ENCODE measurements at regions not wholly inside any gene's neighbourhood (a gene's known extent, or its start where the extent isn't known, plus 50 kb on each side); places are given as distances from the start of the nearest gene placed in this dataset.
"Not testable (repeated sequence)": the region's sequence is repeated elsewhere in the genome, so short reads cannot be mapped to it uniquely, and the experiment has no call there.

- no peak for DNase-seq
- Histone ChIP-seq H3K27ac (ENCODE audit: low read depth in 1 of 2, low read length in 2 of 2) (no peak overlapping the region), H3K9me3 (ENCODE audit: control insufficient read depth, low read length) (no peaks in the 10 kb centered on the region), H3K4me3 (ENCODE audit: low read length in 2 of 2) (no peak overlapping the region), H3K36me3 (ENCODE audit: control insufficient read depth in 1 of 2, insufficient read depth in 2 of 2, low read length in 1 of 2) (no peaks in the 10 kb centered on the region), H3K27me3 (ENCODE audit: control insufficient read depth in 1 of 2, insufficient read depth in 2 of 2, low read length in 1 of 2) (no peaks in the 10 kb centered on the region), H3K4me1 (ENCODE audit: control insufficient read depth in 1 of 2, insufficient read depth in 2 of 2, low read length in 2 of 2) (no peaks in the 10 kb centered on the region)
- no peak for ATAC-seq (ENCODE audit: low FRiP score)
- intact Hi-C loops (cut with DNase I), result no loop called here
- 77 to 85% methylated on average over 3 of the region's 3 CpGs for WGBS, 2 donors
Observed at GRCh38 chr18:42508683-42509296, 553.8 kb downstream of the PIK3C3 start.

GRCh38 chr18:42509750-42510415 is 554.8 kb downstream of the PIK3C3 start:
- H3K36me3 ChIP-seq (ENCODE audit: control insufficient read depth in 1 of 2, insufficient read depth in 2 of 2, low read length in 1 of 2), result no peaks in the 10 kb centered on the region

GRCh38 chr18:42510540-42510939 is 555.5 kb downstream of the PIK3C3 start:
- no peak for ATAC-seq (ENCODE audit: low FRiP score)
- no peaks in the 10 kb centered on the region for H3K9me3 ChIP-seq (ENCODE audit: control insufficient read depth, low read length)
- intact Hi-C loops (cut with DNase I), result no loop called here
- no peaks in the 10 kb centered on the region for H3K4me1 ChIP-seq (ENCODE audit: control insufficient read depth in 1 of 2, insufficient read depth in 2 of 2, low read length in 2 of 2)
- H3K4me3 ChIP-seq (ENCODE audit: low read length in 2 of 2), result no peak overlapping the region
- no peaks in the 10 kb centered on the region for H3K36me3 ChIP-seq (ENCODE audit: control insufficient read depth in 1 of 2, insufficient read depth in 2 of 2, low read length in 1 of 2)
- no peak overlapping the region for H3K27ac ChIP-seq (ENCODE audit: low read depth in 1 of 2, low read length in 2 of 2)
- no peak for DNase-seq
- no peaks in the 10 kb centered on the region for H3K27me3 ChIP-seq (ENCODE audit: control insufficient read depth in 1 of 2, insufficient read depth in 2 of 2, low read length in 1 of 2)

More at GRCh38 chr18:42509750-42510415, 554.8 kb downstream of the PIK3C3 start:
- ATAC-seq (ENCODE audit: low FRiP score), result no peak
- H3K9me3 ChIP-seq (ENCODE audit: control insufficient read depth, low read length), result no peaks in the 10 kb centered on the region
- no peaks in the 10 kb centered on the region for H3K4me1 ChIP-seq (ENCODE audit: control insufficient read depth in 1 of 2, insufficient read depth in 2 of 2, low read length in 2 of 2)
- 62 to 73% methylated on average over 1 of the region's 1 CpG for WGBS, 2 donors
- H3K4me3 ChIP-seq (ENCODE audit: low read length in 2 of 2), result no peak overlapping the region
- DNase-seq, result no peak
- no peaks in the 10 kb centered on the region for H3K27me3 ChIP-seq (ENCODE audit: control insufficient read depth in 1 of 2, insufficient read depth in 2 of 2, low read length in 1 of 2)
- intact Hi-C loops (cut with DNase I), result no loop called here
- H3K27ac ChIP-seq (ENCODE audit: low read depth in 1 of 2, low read length in 2 of 2), result no peak overlapping the region

GRCh38 chr18:42513441-42513840 is 558.4 kb downstream of the PIK3C3 start:
- 18 to 41% methylated on average over 1 of the region's 1 CpG for WGBS, 2 donors
- H3K9me3 ChIP-seq (ENCODE audit: control insufficient read depth, low read length), result no peaks in the 10 kb centered on the region
- ATAC-seq (ENCODE audit: low FRiP score) (no peak), DNase-seq (no peak)
- no peak overlapping the region for H3K27ac ChIP-seq (ENCODE audit: low read depth in 1 of 2, low read length in 2 of 2)
- no peak overlapping the region for H3K4me3 ChIP-seq (ENCODE audit: low read length in 2 of 2)
- no peaks in the 10 kb centered on the region for H3K4me1 ChIP-seq (ENCODE audit: control insufficient read depth in 1 of 2, insufficient read depth in 2 of 2, low read length in 2 of 2)
- H3K27me3 ChIP-seq (ENCODE audit: control insufficient read depth in 1 of 2, insufficient read depth in 2 of 2, low read length in 1 of 2), result no peaks in the 10 kb centered on the region
- H3K36me3 ChIP-seq (ENCODE audit: control insufficient read depth in 1 of 2, insufficient read depth in 2 of 2, low read length in 1 of 2), result no peaks in the 10 kb centered on the region
- intact Hi-C loops (cut with DNase I), result no loop called here

- no peaks in the 10 kb centered on the region for H3K36me3 ChIP-seq (ENCODE audit: control insufficient read depth in 1 of 2, insufficient read depth in 2 of 2, low read length in 1 of 2)
- H3K4me3 ChIP-seq (ENCODE audit: low read length in 2 of 2), result no peak overlapping the region
- intact Hi-C loops (cut with DNase I), result no loop called here
Observed at GRCh38 chr18:42514512-42514911, 559.5 kb downstream of the PIK3C3 start.

GRCh38 chr18:42517896-42518295 is 562.9 kb downstream of the PIK3C3 start:
- ATAC-seq (ENCODE audit: low FRiP score) (no peak), DNase-seq (no peak)
- H3K36me3 ChIP-seq (ENCODE audit: control insufficient read depth in 1 of 2, insufficient read depth in 2 of 2, low read length in 1 of 2), result no peaks in the 10 kb centered on the region
- no peak overlapping the region for H3K27ac ChIP-seq (ENCODE audit: low read depth in 1 of 2, low read length in 2 of 2)
- no peaks in the 10 kb centered on the region for H3K4me1 ChIP-seq (ENCODE audit: control insufficient read depth in 1 of 2, insufficient read depth in 2 of 2, low read length in 2 of 2)
- H3K9me3 ChIP-seq (ENCODE audit: control insufficient read depth, low read length), result no peaks in the 10 kb centered on the region
- no peaks in the 10 kb centered on the region for H3K27me3 ChIP-seq (ENCODE audit: control insufficient read depth in 1 of 2, insufficient read depth in 2 of 2, low read length in 1 of 2)
- intact Hi-C loops (cut with DNase I), result no loop called here
- no peak overlapping the region for H3K4me3 ChIP-seq (ENCODE audit: low read length in 2 of 2)

More at GRCh38 chr18:42514512-42514911, 559.5 kb downstream of the PIK3C3 start:
- DNase-seq (no peak), ATAC-seq (ENCODE audit: low FRiP score) (no peak)
- H3K9me3 ChIP-seq (ENCODE audit: control insufficient read depth, low read length), result no peaks in the 10 kb centered on the region
- H3K4me1 ChIP-seq (ENCODE audit: control insufficient read depth in 1 of 2, insufficient read depth in 2 of 2, low read length in 2 of 2), result no peaks in the 10 kb centered on the region
- WGBS, 2 donors, result 44 to 61% methylated on average over 3 of the region's 3 CpGs
- no peaks in the 10 kb centered on the region for H3K27me3 ChIP-seq (ENCODE audit: control insufficient read depth in 1 of 2, insufficient read depth in 2 of 2, low read length in 1 of 2)
- H3K27ac ChIP-seq (ENCODE audit: low read depth in 1 of 2, low read length in 2 of 2), result no peak overlapping the region

GRCh38 chr18:42518331-42518730 is 563.3 kb downstream of the PIK3C3 start:
- intact Hi-C loops (cut with DNase I); H3K36me3 ChIP-seq (ENCODE audit: control insufficient read depth in 1 of 2, insufficient read depth in 2 of 2, low read length in 1 of 2); H3K4me1 ChIP-seq (ENCODE audit: control insufficient read depth in 1 of 2, insufficient read depth in 2 of 2, low read length in 2 of 2); H3K9me3 ChIP-seq (ENCODE audit: control insufficient read depth, low read length); H3K27me3 ChIP-seq (ENCODE audit: control insufficient read depth in 1 of 2, insufficient read depth in 2 of 2, low read length in 1 of 2); H3K4me3 ChIP-seq (ENCODE audit: low read length in 2 of 2); DNase-seq; ATAC-seq (ENCODE audit: low FRiP score); H3K27ac ChIP-seq (ENCODE audit: low read depth in 1 of 2, low read length in 2 of 2): not testable (repeated sequence)
- WGBS, 2 donors, result 47 to 67% methylated on average over 2 of the region's 2 CpGs

GRCh38 chr18:42520138-42520537 is 565.1 kb downstream of the PIK3C3 start:
- no peaks in the 10 kb centered on the region for H3K4me1 ChIP-seq (ENCODE audit: control insufficient read depth in 1 of 2, insufficient read depth in 2 of 2, low read length in 2 of 2)
- WGBS, 2 donors, result 60 to 67% methylated on average over 2 of the region's 2 CpGs
- no peak overlapping the region for H3K27ac ChIP-seq (ENCODE audit: low read depth in 1 of 2, low read length in 2 of 2)
- no peaks in the 10 kb centered on the region for H3K27me3 ChIP-seq (ENCODE audit: control insufficient read depth in 1 of 2, insufficient read depth in 2 of 2, low read length in 1 of 2)
- intact Hi-C loops (cut with DNase I), result no loop called here
- no peaks in the 10 kb centered on the region for H3K36me3 ChIP-seq (ENCODE audit: control insufficient read depth in 1 of 2, insufficient read depth in 2 of 2, low read length in 1 of 2)
- DNase-seq, result no peak
- peaks cover 1% of the 10 kb centered on the region for H3K9me3 ChIP-seq (ENCODE audit: control insufficient read depth, low read length)
- no peak for ATAC-seq (ENCODE audit: low FRiP score)
- no peak overlapping the region for H3K4me3 ChIP-seq (ENCODE audit: low read length in 2 of 2)

- Histone ChIP-seq H3K9me3 (ENCODE audit: control insufficient read depth, low read length) (peaks cover 4% of the 10 kb centered on the region), H3K4me3 (ENCODE audit: low read length in 2 of 2) (no peak overlapping the region), H3K27me3 (ENCODE audit: control insufficient read depth in 1 of 2, insufficient read depth in 2 of 2, low read length in 1 of 2) (no peaks in the 10 kb centered on the region), H3K27ac (ENCODE audit: low read depth in 1 of 2, low read length in 2 of 2) (no peak overlapping the region), H3K4me1 (ENCODE audit: control insufficient read depth in 1 of 2, insufficient read depth in 2 of 2, low read length in 2 of 2) (no peaks in the 10 kb centered on the region), H3K36me3 (ENCODE audit: control insufficient read depth in 1 of 2, insufficient read depth in 2 of 2, low read length in 1 of 2) (no peaks in the 10 kb centered on the region)
- no peak for ATAC-seq (ENCODE audit: low FRiP score)
- 57 to 75% methylated on average over 2 of the region's 2 CpGs for WGBS, 2 donors
- no peak for DNase-seq
- intact Hi-C loops (cut with DNase I), result no loop called here
Observed at GRCh38 chr18:42525905-42526304, 570.9 kb downstream of the PIK3C3 start.

All from aorta (tissue), 5 donors.